ENCODE measurements at regions not wholly inside any gene's neighbourhood (a gene's known extent, or its start where the extent isn't known, plus 50 kb on each side); places are given as distances from the start of the nearest gene placed in this dataset.

DNA sequence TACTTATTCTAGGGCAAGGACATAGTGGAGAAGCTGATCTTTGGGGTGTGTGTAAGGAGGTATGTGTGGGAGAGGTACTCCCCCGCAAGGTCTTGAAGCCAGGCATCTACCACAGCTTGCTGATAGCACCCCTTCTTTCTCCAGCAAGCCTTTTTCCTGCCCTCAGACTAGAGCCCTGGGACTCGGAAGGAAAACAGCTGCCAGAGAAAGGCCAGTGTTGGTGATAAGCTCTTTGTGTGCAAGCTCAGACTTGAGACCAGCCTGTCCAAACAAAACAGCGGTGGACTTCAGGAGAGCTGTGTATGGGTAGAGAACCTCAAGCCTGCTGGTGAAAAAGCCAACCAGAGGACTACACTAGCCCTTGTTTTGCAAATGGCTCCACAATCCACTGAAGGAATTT, 1028.6 kb downstream of the MCTP2 start:
- TF ChIP-seq, protein P1, sequence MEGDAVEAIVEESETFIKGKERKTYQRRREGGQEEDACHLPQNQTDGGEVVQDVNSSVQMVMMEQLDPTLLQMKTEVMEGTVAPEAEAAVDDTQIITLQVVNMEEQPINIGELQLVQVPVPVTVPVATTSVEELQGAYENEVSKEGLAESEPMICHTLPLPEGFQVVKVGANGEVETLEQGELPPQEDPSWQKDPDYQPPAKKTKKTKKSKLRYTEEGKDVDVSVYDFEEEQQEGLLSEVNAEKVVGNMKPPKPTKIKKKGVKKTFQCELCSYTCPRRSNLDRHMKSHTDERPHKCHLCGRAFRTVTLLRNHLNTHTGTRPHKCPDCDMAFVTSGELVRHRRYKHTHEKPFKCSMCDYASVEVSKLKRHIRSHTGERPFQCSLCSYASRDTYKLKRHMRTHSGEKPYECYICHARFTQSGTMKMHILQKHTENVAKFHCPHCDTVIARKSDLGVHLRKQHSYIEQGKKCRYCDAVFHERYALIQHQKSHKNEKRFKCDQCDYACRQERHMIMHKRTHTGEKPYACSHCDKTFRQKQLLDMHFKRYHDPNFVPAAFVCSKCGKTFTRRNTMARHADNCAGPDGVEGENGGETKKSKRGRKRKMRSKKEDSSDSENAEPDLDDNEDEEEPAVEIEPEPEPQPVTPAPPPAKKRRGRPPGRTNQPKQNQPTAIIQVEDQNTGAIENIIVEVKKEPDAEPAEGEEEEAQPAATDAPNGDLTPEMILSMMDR (IDR thresholded peaks at IDR 0.05): no peak
- TF ChIP-seq POLR2AphosphoS5 (IDR thresholded peaks at IDR 0.05): no peak
